ENCODE measurements at regions not wholly inside any gene's neighbourhood (a gene's known extent, or its start where the extent isn't known, plus 50 kb on each side); places are given as distances from the start of the nearest gene placed in this dataset.

GRCh38 chr12:69015017-69015416, 82.0 kb upstream of the CPM start:
- DNase-seq (no peak), ATAC-seq (ENCODE audit: low read depth) (no peak)
- Mint-ChIP-seq H3K27ac (no peak overlapping the region), H3K9me3 (ENCODE audit: insufficient read depth) (no peaks in the 10 kb centered on the region), H3K27me3 (peaks cover 3% of the 10 kb centered on the region), H3K4me3 (no peak overlapping the region), H3K4me1 (no peaks in the 10 kb centered on the region)
- H3K9me3 ChIP-seq (ENCODE audit: control extremely low read depth in 1 of 3, control insufficient read depth in 2 of 3, insufficient read depth in 1 of 3, low read length in 2 of 3): no peaks in the 10 kb centered on the region
- no peak overlapping the region for H3K4me2 ChIP-seq (replicated peaks; ENCODE audit: low read depth, low read length, poor library complexity, severe bottlenecking)
- no peak overlapping the region for H3K27ac ChIP-seq (ENCODE audit: low read length in 2 of 2)
- H3K36me3 ChIP-seq (replicated peaks in 1 of 2; ENCODE audit: control extremely low read depth in 1 of 2, control insufficient read depth in 1 of 2, extremely low read depth in 1 of 2, insufficient read depth in 2 of 2, low read length in 1 of 2): no peaks in the 10 kb centered on the region
- no peaks in the 10 kb centered on the region for H4K20me1 ChIP-seq (ENCODE audit: control insufficient read depth, insufficient read depth, low read length, poor library complexity, severe bottlenecking)
- H2AFZ ChIP-seq (ENCODE audit: insufficient read depth, low read depth, low read length, poor library complexity, severe bottlenecking): no peak overlapping the region
- H3K79me2 ChIP-seq (ENCODE audit: control insufficient read depth, insufficient read depth, low read length): no peaks in the 10 kb centered on the region
- ChIA-PET POLR2A (interaction anchor here (0.6 kb wide), 1 partner anchor 257 kb away, joined by 3 read pairs; no protein-coding TSS in a partner anchor), CTCF (no interaction called here)
- H3K4me3 ChIP-seq (ENCODE audit: control extremely low read depth in 1 of 5, extremely low read depth in 1 of 5, insufficient read depth in 1 of 5, low read depth in 2 of 5, low read length in 4 of 5): no peak overlapping the region
- 100% methylated on average over 2 of the region's 2 CpGs for WGBS (ENCODE audit: insufficient coverage)
- no peak for TF ChIP-seq EZH2 (IDR thresholded peaks at IDR 0.05; ENCODE audit: borderline replicate concordance, insufficient read depth, low read depth, low read length, poor library complexity, severe bottlenecking)
- TF ChIP-seq, protein P1, sequence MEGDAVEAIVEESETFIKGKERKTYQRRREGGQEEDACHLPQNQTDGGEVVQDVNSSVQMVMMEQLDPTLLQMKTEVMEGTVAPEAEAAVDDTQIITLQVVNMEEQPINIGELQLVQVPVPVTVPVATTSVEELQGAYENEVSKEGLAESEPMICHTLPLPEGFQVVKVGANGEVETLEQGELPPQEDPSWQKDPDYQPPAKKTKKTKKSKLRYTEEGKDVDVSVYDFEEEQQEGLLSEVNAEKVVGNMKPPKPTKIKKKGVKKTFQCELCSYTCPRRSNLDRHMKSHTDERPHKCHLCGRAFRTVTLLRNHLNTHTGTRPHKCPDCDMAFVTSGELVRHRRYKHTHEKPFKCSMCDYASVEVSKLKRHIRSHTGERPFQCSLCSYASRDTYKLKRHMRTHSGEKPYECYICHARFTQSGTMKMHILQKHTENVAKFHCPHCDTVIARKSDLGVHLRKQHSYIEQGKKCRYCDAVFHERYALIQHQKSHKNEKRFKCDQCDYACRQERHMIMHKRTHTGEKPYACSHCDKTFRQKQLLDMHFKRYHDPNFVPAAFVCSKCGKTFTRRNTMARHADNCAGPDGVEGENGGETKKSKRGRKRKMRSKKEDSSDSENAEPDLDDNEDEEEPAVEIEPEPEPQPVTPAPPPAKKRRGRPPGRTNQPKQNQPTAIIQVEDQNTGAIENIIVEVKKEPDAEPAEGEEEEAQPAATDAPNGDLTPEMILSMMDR (IDR thresholded peaks at IDR 0.05): no peak
- intact Hi-C loops (cut with micrococcal nuclease): no loop called here
- H3K9ac ChIP-seq (ENCODE audit: low read length): no peak overlapping the region
- H3K4me1 ChIP-seq (ENCODE audit: control insufficient read depth in 2 of 2, insufficient read depth in 2 of 2, low read length in 2 of 2): no peaks in the 10 kb centered on the region
- H3K27me3 ChIP-seq (replicated peaks in 1 of 4; ENCODE audit: control extremely low read depth in 1 of 4, control insufficient read depth in 3 of 4, insufficient read depth in 4 of 4, low read length in 3 of 4): no peaks in the 10 kb centered on the region

DNA sequence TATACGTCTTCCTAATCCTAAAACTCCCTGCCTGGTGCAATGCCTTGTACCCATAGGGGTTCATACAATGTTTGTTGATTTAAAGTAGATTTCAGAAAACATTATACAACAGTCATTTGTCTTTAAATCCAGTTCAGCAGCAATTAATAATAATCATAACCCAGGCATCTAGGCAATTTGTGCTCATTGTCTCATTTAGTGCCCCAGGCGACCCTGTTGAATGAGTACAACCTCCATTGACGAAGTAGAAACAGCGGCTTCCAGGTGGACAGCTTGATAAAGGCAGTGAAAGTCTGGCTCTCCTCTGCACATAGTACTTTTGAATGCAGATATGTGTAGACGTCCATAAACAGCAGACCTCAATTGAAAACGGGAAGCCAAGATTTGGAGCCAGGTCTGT, 82.9 kb upstream of the CPM start:
- Histone ChIP-seq H3K27me3 (replicated peaks in 1 of 4; ENCODE audit: control extremely low read depth in 1 of 4, control insufficient read depth in 3 of 4, insufficient read depth in 4 of 4, low read length in 3 of 4) (no peaks in the 10 kb centered on the region), H3K4me2 (replicated peaks; ENCODE audit: low read depth, low read length, poor library complexity, severe bottlenecking) (no peak overlapping the region), H2AFZ (ENCODE audit: insufficient read depth, low read depth, low read length, poor library complexity, severe bottlenecking) (no peak overlapping the region), H3K9me3 (ENCODE audit: control extremely low read depth in 1 of 3, control insufficient read depth in 2 of 3, insufficient read depth in 1 of 3, low read length in 2 of 3) (no peaks in the 10 kb centered on the region), H3K36me3 (replicated peaks in 1 of 2; ENCODE audit: control extremely low read depth in 1 of 2, control insufficient read depth in 1 of 2, extremely low read depth in 1 of 2, insufficient read depth in 2 of 2, low read length in 1 of 2) (no peaks in the 10 kb centered on the region), H4K20me1 (ENCODE audit: control insufficient read depth, insufficient read depth, low read length, poor library complexity, severe bottlenecking) (no peaks in the 10 kb centered on the region), H3K79me2 (ENCODE audit: control insufficient read depth, insufficient read depth, low read length) (no peaks in the 10 kb centered on the region), H3K4me3 (ENCODE audit: control extremely low read depth in 1 of 5, extremely low read depth in 1 of 5, insufficient read depth in 1 of 5, low read depth in 2 of 5, low read length in 4 of 5) (no peak overlapping the region), H3K9ac (ENCODE audit: low read length) (no peak overlapping the region), H3K4me1 (ENCODE audit: control insufficient read depth in 2 of 2, insufficient read depth in 2 of 2, low read length in 2 of 2) (no peaks in the 10 kb centered on the region), H3K27ac (ENCODE audit: low read length in 2 of 2) (no peak overlapping the region)
- Mint-ChIP-seq H3K4me3 (no peak overlapping the region), H3K27ac (no peak overlapping the region), H3K9me3 (ENCODE audit: insufficient read depth) (no peaks in the 10 kb centered on the region), H3K27me3 (peaks cover 3% of the 10 kb centered on the region), H3K4me1 (no peaks in the 10 kb centered on the region)
- POLR2A ChIA-PET: no interaction called here
- DNase-seq: no peak
- CTCF ChIA-PET: no interaction called here
- no peak for ATAC-seq (ENCODE audit: low read depth)
- intact Hi-C loops (cut with micrococcal nuclease): no loop called here
- 77% methylated on average over 5 of the region's 6 CpGs for WGBS (ENCODE audit: insufficient coverage)
- TF ChIP-seq, protein P1 (IDR thresholded peaks at IDR 0.05): no peak
- no peak for TF ChIP-seq EZH2 (IDR thresholded peaks at IDR 0.05; ENCODE audit: borderline replicate concordance, insufficient read depth, low read depth, low read length, poor library complexity, severe bottlenecking)
